NCI-H526 treated with DMSO at 0.1 percent for 48 hours (cell line): ENCODE measurements at regions not wholly inside any gene's neighbourhood (a gene's known extent, or its start where the extent isn't known, plus 50 kb on each side); places are given as distances from the start of the nearest gene placed in this dataset.
"Not testable (repeated sequence)": the region's sequence is repeated elsewhere in the genome, so short reads cannot be mapped to it uniquely, and the experiment has no call there.

Source experiments
- DNase-seq: peaks from one replicate; lab custom pipeline; 2025; lab: John Stamatoyannopoulos, UW

DNA sequence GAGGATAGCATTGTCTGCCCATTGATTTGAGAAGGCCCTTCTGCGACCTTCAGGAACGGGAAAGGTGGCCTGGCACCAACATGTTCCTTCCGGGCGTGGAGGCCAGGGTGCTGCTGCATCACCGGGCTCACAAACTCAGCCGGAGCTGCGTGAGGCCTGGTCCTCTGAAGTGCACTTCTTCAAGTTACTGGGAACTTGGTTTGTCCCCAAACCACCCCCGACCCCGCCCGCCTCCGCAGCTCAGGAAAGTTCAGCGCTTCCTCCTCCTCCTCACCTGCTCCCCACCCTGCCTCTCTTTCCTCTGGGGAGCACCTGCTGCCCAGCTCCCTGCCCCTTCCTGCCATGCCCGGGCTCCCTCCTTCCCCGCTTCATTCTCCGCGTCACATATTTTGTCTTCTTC, 116.0 kb upstream of the LRPAP1 start:
- DNase-seq: no peak

- DNase-seq: no peak
Observed at GRCh38 chr4:3647421-3647820, 115.2 kb upstream of the LRPAP1 start.

DNA sequence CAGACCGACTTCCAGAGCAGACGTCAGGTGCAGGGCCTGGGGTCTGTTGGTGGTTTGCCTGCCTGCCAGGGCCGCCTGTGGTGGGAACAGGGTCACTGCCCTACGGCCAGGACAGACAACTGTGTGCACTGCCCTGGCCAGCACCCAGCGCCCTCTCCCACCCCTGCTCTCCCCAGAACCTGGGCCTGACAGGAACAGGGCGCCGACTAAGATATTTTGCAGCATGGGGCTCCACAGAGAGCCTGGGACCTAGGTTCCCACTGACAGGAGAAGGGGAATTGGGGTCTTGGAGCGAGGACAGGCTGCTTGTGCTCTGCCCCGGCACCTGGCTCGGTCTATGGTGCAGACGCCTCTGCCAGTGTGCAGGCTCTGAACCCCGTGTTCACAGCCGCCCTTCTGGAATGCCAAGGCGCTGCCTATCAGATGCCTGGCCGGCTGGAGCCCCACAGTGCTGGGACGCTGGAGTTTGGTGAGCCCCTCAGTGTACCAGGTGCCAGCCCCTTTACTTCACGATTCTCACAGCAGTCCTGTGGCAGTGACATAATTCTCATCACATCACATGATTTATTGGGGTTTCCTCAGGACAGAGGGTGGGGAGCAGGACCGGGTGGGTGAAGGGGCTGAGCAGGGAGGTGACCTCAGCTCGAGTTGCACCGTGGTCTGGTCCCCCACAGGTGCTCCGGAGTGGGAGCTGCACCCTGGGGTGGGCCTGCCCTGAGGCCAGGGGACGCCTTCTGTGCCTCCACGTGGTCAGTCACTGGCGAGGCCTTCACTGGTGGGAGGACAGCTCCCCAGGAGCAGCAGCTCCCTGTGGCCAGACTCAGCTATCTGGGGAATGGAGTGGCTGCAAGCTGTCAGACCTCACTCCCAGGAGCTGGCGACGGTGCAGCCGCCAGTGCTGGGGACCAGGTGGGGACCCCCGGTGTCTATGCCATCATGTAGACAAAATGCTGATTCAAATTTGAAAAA, 113.8 kb upstream of the LRPAP1 start:
- DNase-seq: no peak

DNA sequence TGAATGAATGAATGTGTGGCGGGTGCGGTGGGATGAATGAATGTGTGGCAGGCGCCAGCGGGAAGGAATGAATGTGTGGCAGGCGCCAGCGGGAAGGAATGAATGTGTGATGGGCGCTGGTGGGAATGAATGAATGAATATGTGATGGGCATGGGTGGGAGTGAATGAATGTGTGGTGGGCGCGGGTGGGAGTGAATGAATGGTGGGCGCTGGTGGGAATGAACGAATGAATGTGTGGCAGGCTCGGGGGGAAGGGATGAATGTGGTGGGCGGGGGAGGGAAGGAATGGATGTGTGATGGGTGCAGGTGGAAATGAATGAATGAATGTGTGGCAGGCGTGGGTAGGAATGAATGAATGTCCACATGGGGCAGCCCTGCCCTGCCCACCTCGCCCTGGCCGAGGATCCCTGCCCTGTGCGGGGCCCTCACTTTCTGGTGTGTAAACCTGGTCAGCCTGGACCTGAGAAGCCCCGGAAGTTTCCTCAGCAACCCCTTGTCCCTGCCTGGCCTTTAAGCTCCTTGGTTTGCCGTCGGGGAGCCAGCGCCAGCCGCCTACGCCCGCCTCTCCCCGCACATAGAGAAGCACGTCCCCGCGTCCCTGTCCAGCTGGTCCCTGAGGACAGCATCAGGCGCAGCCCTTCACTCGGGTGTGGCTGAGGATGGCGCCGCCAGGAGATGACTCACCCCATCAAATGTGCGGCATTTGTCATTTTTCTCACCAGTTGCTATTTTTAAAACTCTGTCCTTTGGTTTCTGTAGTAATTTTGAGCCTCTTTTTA, 112.8 kb upstream of the LRPAP1 start:
- DNase-seq: no peak

DNA sequence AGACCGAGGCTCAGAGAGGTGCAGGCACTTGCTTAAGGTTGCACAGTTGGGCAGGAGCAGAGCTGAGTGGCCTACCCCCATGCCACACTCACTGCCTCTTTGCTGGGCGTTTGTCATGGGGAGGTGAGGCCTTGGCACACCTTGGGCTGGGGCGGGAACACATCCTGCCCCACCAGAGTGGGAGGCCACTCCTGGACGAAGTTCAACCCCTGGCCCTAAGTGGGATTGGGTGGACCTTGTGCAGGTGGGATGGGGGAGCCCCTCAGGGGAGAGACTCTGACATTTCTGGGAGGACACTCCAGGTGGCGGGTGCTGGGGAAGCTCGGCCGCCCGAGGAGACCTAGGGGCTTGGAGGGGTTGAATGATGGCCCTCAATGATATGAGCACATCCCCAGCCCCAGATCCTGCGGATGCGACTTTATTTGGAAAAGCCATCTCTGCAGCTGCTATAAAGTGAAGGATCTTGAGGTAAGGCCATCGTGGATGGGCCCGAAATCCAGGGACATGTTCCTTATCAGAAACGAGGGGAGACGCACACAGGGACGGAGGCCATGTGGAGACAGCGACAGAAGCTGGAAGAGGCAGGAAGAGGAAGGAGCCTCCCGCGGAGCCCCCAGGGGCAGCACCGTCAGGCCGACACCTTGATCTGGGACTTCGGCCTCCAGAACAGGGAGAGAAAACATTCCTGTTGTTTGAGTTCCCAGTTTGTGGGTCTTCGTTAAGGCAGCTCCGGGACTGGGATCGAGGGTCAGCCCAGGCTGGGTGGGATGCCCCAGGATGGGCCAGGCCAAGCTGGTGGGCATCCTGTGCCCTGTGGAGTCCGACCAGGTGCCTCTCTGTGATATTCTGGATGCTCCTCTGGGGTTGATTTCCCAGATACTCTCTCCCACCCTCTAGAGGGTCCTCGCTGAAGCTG, 111.6 kb upstream of the LRPAP1 start:
- DNase-seq: no peak

GRCh38 chr4:3642806-3643517, 110.7 kb upstream of the LRPAP1 start:
- no peak for DNase-seq

DNA sequence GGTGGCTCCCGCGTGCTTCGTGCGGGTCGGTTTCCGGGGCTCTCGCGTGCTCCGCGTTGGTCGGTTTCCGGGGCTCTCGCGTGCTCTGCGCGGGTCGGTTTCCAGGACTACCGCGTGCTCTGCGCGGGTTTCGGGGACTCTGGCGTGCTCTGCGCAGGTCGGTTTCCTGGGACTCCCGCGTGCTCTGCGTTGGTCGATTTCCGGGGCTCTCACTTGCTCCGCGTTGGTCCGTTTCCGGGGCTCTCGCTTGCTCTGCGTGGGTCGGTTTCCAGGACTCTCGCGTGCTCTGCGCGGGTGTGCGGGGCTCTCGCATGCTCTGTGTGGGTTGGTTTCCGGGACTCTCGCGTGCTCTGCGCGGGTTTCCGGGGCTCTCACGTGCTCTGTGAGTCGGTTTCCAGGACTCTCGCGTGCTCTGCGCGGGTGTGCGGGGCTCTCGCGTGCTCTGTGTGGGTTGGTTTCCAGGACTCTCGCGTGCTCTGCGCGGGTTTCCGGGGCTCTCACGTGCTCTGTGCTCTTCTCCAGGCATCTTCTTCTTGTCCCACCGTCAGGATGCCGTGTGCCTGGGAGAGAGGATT, 109.9 kb upstream of the LRPAP1 start:
- DNase-seq: no peak

- DNase-seq: no peak
Observed at GRCh38 chr4:3641501-3641900, 109.3 kb upstream of the LRPAP1 start.

GRCh38 chr4:3640587-3640962, 108.4 kb upstream of the LRPAP1 start:
- DNase-seq: no peak

GRCh38 chr4:3639613-3640586, 107.7 kb upstream of the LRPAP1 start:
- no peak for DNase-seq

- DNase-seq: no peak
Observed at GRCh38 chr4:3638080-3638795, 106.0 kb upstream of the LRPAP1 start.

- DNase-seq: no peak
Observed at GRCh38 chr4:3637326-3638016, 105.2 kb upstream of the LRPAP1 start.

DNA sequence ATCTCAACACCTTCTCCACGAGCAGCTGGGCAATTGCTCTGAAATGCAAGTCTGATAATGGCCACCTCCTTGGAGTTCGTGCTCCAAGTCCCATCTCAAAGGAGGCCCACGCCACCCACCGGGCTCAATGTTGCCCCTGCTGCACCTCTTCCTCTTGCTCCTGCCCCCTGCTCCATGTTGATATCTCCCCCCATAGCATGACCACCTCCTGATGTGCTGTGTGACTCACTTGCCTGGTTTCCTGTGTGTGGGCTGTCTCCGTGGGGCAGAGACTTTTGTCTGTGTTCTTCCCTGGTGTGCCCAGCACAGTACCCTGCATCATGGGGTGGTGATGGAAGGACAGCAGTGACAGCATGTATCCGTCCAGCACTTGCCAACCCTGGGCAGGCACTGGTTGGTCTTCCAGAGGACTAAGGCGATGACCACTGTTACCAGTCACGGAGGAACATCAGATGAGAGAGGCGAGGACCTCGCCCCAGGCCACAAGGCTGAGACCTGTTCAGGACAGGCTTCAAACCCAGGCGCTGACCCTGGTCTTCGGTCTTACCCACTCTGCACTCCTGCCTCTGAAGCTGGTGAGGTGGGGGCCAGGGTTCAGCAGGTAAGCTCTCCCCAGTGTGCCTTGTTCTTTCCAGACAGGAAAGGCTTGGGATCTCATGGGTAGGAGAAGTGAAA, 104.6 kb upstream of the LRPAP1 start:
- DNase-seq: no peak

DNA sequence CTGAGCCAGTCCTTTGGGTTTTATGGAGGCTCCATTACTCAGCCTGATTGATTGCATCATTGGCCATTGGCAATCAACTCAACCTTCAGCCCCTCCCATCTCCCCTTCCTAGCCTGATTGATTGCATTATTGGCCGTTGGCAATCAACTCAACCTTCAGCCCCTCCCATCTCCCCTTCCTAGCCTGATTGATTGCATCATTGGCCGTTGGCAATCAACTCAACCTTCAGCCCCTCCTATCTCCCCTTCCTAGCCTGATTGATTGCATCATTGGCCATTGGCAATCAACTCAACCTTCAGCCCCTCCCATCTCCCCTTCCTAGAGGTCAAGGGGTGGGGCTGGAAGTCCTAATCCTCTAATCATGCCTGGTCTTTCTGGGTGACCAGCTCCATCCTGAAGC, 103.8 kb upstream of the LRPAP1 start:
- not testable (repeated sequence) for DNase-seq

DNA sequence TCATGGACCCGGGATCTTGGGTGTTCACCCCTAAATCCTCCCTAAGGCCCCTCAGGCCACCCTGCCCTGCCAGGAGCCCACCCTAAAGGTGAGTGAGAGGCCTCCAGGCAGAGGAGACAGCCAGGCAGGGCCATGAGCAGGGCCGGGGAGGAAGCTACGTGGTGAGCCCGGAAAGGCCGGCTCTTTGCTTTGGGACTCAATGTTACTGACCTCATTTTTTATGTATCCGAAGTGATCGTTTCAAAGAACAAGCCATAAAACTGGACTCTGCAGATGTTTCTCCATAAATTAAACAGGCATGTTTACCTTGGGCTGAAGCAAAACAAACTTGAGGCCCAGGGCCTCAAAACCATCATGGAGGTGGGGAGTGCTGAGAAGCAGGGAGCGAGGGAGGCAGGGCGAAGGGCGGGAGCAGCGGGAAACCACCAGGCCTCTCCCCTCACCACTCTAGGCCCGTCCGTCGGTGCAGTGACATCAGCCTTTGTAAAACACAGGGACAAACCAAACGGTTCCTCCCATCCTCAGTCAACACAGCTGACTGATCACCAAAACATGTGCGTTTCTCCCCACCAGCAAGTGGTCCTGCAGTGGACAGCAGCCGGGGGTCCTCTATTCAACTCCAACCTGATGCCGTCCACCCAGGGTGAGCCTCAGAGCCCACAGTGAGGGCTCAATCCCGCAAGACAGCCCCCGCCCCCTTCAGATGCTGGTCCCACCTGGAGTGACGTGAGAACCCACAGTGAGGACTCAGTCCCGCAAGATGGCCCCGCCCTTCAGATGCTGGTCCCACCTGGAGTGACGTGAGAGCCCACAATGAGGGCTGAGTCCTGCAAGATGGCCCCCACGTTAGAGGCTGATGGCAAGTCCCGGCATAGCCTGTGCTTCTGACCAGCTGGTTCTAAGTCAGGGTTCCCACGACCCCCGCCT, 102.9 kb upstream of the LRPAP1 start:
- DNase-seq: no peak

DNA sequence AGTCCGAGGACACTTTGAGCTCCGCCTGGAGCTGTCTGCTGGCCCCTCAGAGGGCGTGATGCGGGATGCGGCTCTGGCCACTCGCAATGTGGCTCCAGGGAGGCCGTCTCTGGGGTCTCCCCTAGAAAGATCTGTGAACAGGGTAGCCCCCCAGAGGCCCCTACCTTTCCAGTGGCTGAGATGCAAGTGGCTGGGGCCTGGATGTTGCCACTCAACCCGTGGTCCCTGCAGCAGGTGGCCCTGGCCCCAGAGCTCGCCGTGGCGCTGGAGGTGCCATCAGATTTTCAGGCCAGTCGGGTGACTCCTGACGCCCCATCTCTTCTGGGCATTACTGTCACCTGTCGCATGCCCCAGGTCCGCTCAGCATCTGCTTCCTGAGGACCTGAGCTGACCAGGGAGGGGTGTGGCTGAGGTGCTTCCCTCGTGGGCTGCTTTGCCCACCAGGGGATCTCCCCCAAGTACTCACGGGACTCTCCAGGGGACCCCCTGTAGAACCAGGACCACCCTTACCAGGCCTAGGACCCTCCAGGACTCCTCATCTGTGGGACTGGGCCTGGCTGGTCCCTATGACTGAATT, 102.1 kb upstream of the LRPAP1 start:
- no peak for DNase-seq
